Omental fat pad (tissue), 3 donors: ENCODE measurements at regions not wholly inside any gene's neighbourhood (a gene's known extent, or its start where the extent isn't known, plus 50 kb on each side); places are given as distances from the start of the nearest gene placed in this dataset.

Experiments
- ATAC-seq: fragments of 150-250 bp; one replicate; pipeline ENCODE4 v1.9.1; 2016; ENCODE audit warnings: mild to moderate bottlenecking, moderate library complexity; ENCODE audit not compliant: low FRiP score
- DNase-seq: peaks from one replicate; pipeline ENCODE4 v3.0.0-alpha.2; 2019; ENCODE audit warnings: low spot score
- TF ChIP-seq, protein P1 (sequence below), 3 donors: fragments of 450-650 bp; IDR thresholded peaks; one replicate each; pipeline ENCODE4 v1.5.1; 2016 to 2017; ENCODE audit warnings: antibody characterized with exemption in 3 of 3, mild to moderate bottlenecking in 3 of 3, moderate library complexity in 2 of 3

GRCh38 chr2:40642726-40643125 is 190.8 kb upstream of the SLC8A1 start:
- no peak for ATAC-seq
- TF ChIP-seq, protein P1, sequence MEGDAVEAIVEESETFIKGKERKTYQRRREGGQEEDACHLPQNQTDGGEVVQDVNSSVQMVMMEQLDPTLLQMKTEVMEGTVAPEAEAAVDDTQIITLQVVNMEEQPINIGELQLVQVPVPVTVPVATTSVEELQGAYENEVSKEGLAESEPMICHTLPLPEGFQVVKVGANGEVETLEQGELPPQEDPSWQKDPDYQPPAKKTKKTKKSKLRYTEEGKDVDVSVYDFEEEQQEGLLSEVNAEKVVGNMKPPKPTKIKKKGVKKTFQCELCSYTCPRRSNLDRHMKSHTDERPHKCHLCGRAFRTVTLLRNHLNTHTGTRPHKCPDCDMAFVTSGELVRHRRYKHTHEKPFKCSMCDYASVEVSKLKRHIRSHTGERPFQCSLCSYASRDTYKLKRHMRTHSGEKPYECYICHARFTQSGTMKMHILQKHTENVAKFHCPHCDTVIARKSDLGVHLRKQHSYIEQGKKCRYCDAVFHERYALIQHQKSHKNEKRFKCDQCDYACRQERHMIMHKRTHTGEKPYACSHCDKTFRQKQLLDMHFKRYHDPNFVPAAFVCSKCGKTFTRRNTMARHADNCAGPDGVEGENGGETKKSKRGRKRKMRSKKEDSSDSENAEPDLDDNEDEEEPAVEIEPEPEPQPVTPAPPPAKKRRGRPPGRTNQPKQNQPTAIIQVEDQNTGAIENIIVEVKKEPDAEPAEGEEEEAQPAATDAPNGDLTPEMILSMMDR (IDR thresholded peaks at IDR 0.05): no peak
- DNase-seq: no peak

DNA sequence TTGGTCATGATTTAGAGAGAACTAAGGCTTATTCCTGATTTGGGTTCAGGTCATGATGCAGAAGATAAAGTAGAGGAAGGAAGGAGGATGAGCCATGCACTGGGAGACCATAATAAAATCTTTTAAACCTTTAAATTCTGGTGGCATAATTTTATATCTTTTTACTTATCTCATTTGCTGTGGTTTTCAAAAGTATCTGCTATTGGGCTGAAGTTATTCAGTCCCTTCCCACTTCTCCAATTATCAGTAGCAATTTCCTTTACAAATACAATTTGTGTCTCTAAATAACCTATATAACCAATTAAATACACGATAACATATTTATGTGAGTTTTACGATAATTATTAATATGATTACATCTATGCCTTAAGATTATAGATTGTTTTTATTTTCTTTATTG is 194.8 kb upstream of the SLC8A1 start:
- TF ChIP-seq, protein P1 (IDR thresholded peaks at IDR 0.05): no peak
- no peak for ATAC-seq
- no peak for DNase-seq

GRCh38 chr2:40652155-40652554 is 200.3 kb upstream of the SLC8A1 start:
- TF ChIP-seq, protein P1 (IDR thresholded peaks at IDR 0.05): no peak
- no peak for ATAC-seq
- DNase-seq: no peak

- TF ChIP-seq, protein P1 (IDR thresholded peaks at IDR 0.05): no peak
- DNase-seq (no peak), ATAC-seq (no peak)
Observed at GRCh38 chr2:40653829-40654228, 201.9 kb upstream of the SLC8A1 start.

DNA sequence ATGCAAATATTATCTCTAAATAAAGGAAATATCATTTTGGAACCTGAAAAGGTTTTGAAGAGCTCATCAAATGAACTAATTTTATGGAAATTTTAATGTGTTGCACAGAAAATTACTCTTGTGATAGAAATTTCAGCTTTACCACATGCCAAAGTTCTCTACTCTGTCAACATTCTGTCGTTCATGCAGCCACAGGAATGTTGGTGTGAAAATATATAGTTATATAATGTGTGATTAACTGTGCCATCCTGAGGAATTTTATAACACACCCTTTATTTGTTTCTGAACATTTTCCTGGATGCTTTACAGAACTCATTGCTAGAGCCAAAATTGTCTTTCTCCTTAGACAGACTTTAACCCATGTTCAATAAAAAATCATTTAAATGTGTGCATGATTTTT is 202.5 kb upstream of the SLC8A1 start:
- TF ChIP-seq, protein P1 (IDR thresholded peaks at IDR 0.05): no peak
- ATAC-seq (no peak), DNase-seq (no peak)

DNA sequence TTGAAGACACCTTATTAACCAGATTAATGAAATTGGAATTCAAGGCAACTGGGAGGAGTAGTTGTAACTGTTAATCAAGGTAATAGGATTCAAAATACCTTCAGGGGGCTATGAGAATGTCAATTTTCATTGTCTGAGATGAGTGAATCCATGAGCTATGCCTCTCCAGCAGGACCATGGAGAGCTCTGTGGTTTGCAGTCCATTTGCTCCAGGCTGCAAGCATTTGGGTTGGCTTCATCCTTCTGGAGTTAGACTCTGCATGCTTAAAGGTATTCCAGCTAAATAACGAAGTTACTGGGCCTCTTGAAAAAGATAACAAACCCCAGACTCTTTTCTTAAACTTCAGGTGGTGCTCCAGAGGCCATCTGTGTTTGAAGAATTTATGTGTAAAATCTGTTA is 207.1 kb upstream of the SLC8A1 start:
- DNase-seq (no peak), ATAC-seq (no peak)
- TF ChIP-seq, protein P1 (IDR thresholded peaks at IDR 0.05): no peak

DNA sequence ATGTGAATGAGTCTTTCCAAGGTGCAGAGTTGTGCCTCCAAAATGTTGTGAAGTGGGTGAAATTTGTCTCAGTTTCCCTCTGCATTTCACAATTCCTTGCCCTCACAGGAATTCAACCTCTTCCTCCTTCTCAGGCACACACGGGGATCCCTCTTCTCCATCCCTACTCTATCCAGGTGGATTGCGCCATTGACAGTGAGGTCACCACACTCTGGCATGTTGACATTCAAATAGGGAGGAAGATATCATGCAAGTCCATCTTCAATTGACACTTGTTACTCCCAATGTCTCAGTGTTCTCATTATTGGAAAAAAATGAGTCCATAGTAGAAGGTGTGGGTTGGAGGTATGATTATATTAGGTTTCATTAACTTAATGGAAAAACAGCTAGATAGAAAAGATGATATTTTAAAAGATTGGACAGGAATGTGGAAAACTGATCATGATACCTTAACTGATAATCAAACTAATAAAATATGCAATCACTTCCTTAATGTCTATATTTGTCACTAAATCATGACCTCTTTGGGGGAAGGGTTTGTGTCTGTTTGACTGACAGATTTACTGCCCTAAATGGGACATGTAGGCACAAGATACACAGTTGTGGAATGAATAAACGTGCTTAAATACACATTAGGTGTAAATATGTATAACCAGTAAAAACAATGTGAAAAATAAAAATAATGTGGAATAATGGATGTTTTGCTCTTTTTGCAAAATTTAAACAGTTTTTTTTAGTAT is 213.8 kb upstream of the SLC8A1 start:
- DNase-seq: no peak
- ATAC-seq: no peak
- TF ChIP-seq, protein P1 (IDR thresholded peaks at IDR 0.05): no peak
